ENCODE measurements at regions not wholly inside any gene's neighbourhood (a gene's known extent, or its start where the extent isn't known, plus 50 kb on each side); places are given as distances from the start of the nearest gene placed in this dataset.

DNA sequence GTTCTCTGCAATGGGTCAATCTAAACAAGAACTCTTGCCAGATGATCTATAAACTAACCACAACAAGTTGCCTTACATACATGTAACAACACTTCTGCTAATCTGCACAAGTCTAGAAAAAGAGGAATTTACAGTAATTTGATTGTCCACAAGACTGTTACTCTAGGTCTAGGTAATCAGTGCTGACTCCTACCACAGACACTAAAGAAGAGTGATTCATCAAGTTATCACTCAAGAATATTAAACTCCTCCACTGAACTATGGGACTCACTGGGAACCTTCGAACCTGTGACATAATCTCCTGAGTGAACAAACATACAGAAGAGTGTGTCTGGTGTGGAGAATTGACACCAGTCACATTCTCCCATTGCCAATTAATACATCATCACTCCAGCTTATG lies 138.3 kb downstream of the ANXA2 start:
- TF ChIP-seq, protein P1, sequence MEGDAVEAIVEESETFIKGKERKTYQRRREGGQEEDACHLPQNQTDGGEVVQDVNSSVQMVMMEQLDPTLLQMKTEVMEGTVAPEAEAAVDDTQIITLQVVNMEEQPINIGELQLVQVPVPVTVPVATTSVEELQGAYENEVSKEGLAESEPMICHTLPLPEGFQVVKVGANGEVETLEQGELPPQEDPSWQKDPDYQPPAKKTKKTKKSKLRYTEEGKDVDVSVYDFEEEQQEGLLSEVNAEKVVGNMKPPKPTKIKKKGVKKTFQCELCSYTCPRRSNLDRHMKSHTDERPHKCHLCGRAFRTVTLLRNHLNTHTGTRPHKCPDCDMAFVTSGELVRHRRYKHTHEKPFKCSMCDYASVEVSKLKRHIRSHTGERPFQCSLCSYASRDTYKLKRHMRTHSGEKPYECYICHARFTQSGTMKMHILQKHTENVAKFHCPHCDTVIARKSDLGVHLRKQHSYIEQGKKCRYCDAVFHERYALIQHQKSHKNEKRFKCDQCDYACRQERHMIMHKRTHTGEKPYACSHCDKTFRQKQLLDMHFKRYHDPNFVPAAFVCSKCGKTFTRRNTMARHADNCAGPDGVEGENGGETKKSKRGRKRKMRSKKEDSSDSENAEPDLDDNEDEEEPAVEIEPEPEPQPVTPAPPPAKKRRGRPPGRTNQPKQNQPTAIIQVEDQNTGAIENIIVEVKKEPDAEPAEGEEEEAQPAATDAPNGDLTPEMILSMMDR (IDR thresholded peaks at IDR 0.05), result no peak
- TF ChIP-seq POLR2A (IDR thresholded peaks at IDR 0.05), result no peak
- no peak for TF ChIP-seq POLR2AphosphoS5 (IDR thresholded peaks at IDR 0.05)

All from breast epithelium (tissue), 3 donors.